ENCODE measurements at regions not wholly inside any gene's neighbourhood (a gene's known extent, or its start where the extent isn't known, plus 50 kb on each side); places are given as distances from the start of the nearest gene placed in this dataset.

GRCh38 chr5:110951373-110951791, 120.1 kb upstream of the TSLP start:
- no peak for TF ChIP-seq EZH2 (IDR thresholded peaks at IDR 0.05; ENCODE audit: borderline replicate concordance, low read length)
- no peak for TF ChIP-seq CTCF (IDR thresholded peaks at IDR 0.05; ENCODE audit: low read length)
- H3F3A ChIP-seq (ENCODE audit: insufficient read depth, low read length) = no peaks in the 10 kb centered on the region
- no peaks in the 10 kb centered on the region; the same call in 1 of the 2 replicates for H3K9me3 ChIP-seq (ENCODE audit: low read length)
- H3K27ac ChIP-seq (ENCODE audit: low read depth, low read length, poor library complexity, severe bottlenecking) = no peak overlapping the region
- H4K20me1 ChIP-seq (ENCODE audit: insufficient read depth, low read length) = no peaks in the 10 kb centered on the region
- no peak overlapping the region for H3K4me3 ChIP-seq (ENCODE audit: low read depth, low read length, poor library complexity, severe bottlenecking)
- no peaks in the 10 kb centered on the region for H3K4me1 ChIP-seq (ENCODE audit: insufficient read depth, low read length, severe bottlenecking)
- H3K9ac ChIP-seq (ENCODE audit: low read length) = no peak overlapping the region
- H3K9me2 ChIP-seq (ENCODE audit: low read depth, low read length) = no peaks in the 10 kb centered on the region
- H3K36me3 ChIP-seq (ENCODE audit: insufficient read depth, low read length) = no peaks in the 10 kb centered on the region
- no peak overlapping the region for H2AFZ ChIP-seq (ENCODE audit: low read length)
- no peaks in the 10 kb centered on the region for H3K27me3 ChIP-seq (ENCODE audit: insufficient read depth, low read length)
- H3K79me2 ChIP-seq (ENCODE audit: insufficient read depth, low read length) = no peaks in the 10 kb centered on the region
- no peak overlapping the region for H3K4me2 ChIP-seq (ENCODE audit: low read length)

- no peaks in the 10 kb centered on the region for H3K27me3 ChIP-seq (ENCODE audit: insufficient read depth, low read length)
- H3K27ac ChIP-seq (ENCODE audit: low read depth, low read length, poor library complexity, severe bottlenecking) = no peak overlapping the region
- H3K4me1 ChIP-seq (ENCODE audit: insufficient read depth, low read length, severe bottlenecking) = no peaks in the 10 kb centered on the region
- H4K20me1 ChIP-seq (ENCODE audit: insufficient read depth, low read length) = no peaks in the 10 kb centered on the region
- no peak overlapping the region for H2AFZ ChIP-seq (ENCODE audit: low read length)
- H3K4me2 ChIP-seq (ENCODE audit: low read length) = no peak overlapping the region
- no peak overlapping the region for H3K4me3 ChIP-seq (ENCODE audit: low read depth, low read length, poor library complexity, severe bottlenecking)
- H3K36me3 ChIP-seq (ENCODE audit: insufficient read depth, low read length) = no peaks in the 10 kb centered on the region
- H3K9me3 ChIP-seq (ENCODE audit: low read length) = no peaks in the 10 kb centered on the region; the same call in 1 of the 2 replicates
- H3K9me2 ChIP-seq (ENCODE audit: low read depth, low read length) = no peaks in the 10 kb centered on the region
- H3F3A ChIP-seq (ENCODE audit: insufficient read depth, low read length) = no peaks in the 10 kb centered on the region
- H3K9ac ChIP-seq (ENCODE audit: low read length) = no peak overlapping the region
- no peaks in the 10 kb centered on the region for H3K79me2 ChIP-seq (ENCODE audit: insufficient read depth, low read length)
- TF ChIP-seq CTCF (IDR thresholded peaks at IDR 0.05; ENCODE audit: low read length) (no peak), EZH2 (IDR thresholded peaks at IDR 0.05; ENCODE audit: borderline replicate concordance, low read length) (no peak)
Measured at GRCh38 chr5:110956280-110956912, 115.1 kb upstream of the TSLP start.

GRCh38 chr5:110956913-110957813, 114.3 kb upstream of the TSLP start:
- H3K27me3 ChIP-seq (ENCODE audit: insufficient read depth, low read length) = no peaks in the 10 kb centered on the region
- H4K20me1 ChIP-seq (ENCODE audit: insufficient read depth, low read length) = no peaks in the 10 kb centered on the region
- H3K36me3 ChIP-seq (ENCODE audit: insufficient read depth, low read length) = no peaks in the 10 kb centered on the region
- no peaks in the 10 kb centered on the region for H3K79me2 ChIP-seq (ENCODE audit: insufficient read depth, low read length)
- no peaks in the 10 kb centered on the region for H3K9me2 ChIP-seq (ENCODE audit: low read depth, low read length)
- H3F3A ChIP-seq (ENCODE audit: insufficient read depth, low read length) = no peaks in the 10 kb centered on the region
- H3K4me2 ChIP-seq (ENCODE audit: low read length) = no peak overlapping the region
- no peak overlapping the region for H2AFZ ChIP-seq (ENCODE audit: low read length)
- H3K27ac ChIP-seq (ENCODE audit: low read depth, low read length, poor library complexity, severe bottlenecking) = no peak overlapping the region
- H3K4me3 ChIP-seq (ENCODE audit: low read depth, low read length, poor library complexity, severe bottlenecking) = no peak overlapping the region
- TF ChIP-seq CTCF (IDR thresholded peaks at IDR 0.05; ENCODE audit: low read length) = no peak
- TF ChIP-seq EZH2 (IDR thresholded peaks at IDR 0.05; ENCODE audit: borderline replicate concordance, low read length) = no peak
- H3K9me3 ChIP-seq (ENCODE audit: low read length) = no peaks in the 10 kb centered on the region
- H3K9ac ChIP-seq (ENCODE audit: low read length) = no peak overlapping the region
- no peaks in the 10 kb centered on the region for H3K4me1 ChIP-seq (ENCODE audit: insufficient read depth, low read length, severe bottlenecking)
